OCI-LY1 (cell line): ENCODE measurements at regions not wholly inside any gene's neighbourhood (a gene's known extent, or its start where the extent isn't known, plus 50 kb on each side); places are given as distances from the start of the nearest gene placed in this dataset.

Experiments used
- H2AFZ ChIP-seq: fragments of 200-600 bp; sonication (generic), shearing (Covaris generic); 2 replicates; pipeline ENCODE4 v1.6.0; 2014; ENCODE audit warnings: antibody characterized with exemption, mild to moderate bottlenecking, low read length
- H3F3A ChIP-seq: fragments of 200-600 bp; sonication (generic), shearing (Covaris generic); 2 replicates; pipeline ENCODE4 v1.6.0; 2014; ENCODE audit warnings: mild to moderate bottlenecking, antibody characterized with exemption, low read length, moderate library complexity; ENCODE audit not compliant: insufficient read depth
- H3K27ac ChIP-seq: fragments of 200-600 bp; sonication (generic); 2 replicates; pipeline ENCODE4 v1.5.1; 2014; ENCODE audit warnings: low read length, mixed run types, mild to moderate bottlenecking, low read depth; ENCODE audit not compliant: poor library complexity, severe bottlenecking
- H3K27me3 ChIP-seq: fragments of 200-600 bp; sonication (generic); 2 replicates; pipeline ENCODE4 v1.6.0; 2014; ENCODE audit warnings: antibody characterized with exemption, mild to moderate bottlenecking, low read length, moderate library complexity; ENCODE audit not compliant: insufficient read depth
- H3K36me3 ChIP-seq: fragments of 200-600 bp; sonication (generic); 2 replicates; pipeline ENCODE4 v1.6.1; 2014; ENCODE audit warnings: mild to moderate bottlenecking, antibody characterized with exemption, low read length, moderate library complexity, mixed read lengths; ENCODE audit not compliant: insufficient read depth
- H3K4me1 ChIP-seq: fragments of 200-600 bp; sonication (generic); 2 replicates; pipeline ENCODE4 v1.5.1; 2014; ENCODE audit warnings: mild to moderate bottlenecking, low read length, moderate library complexity; ENCODE audit not compliant: insufficient read depth, severe bottlenecking
- H3K4me2 ChIP-seq: fragments of 200-600 bp; sonication (generic), shearing (Covaris generic); 2 replicates; pipeline ENCODE4 v1.6.1; 2014; ENCODE audit warnings: low read length
- H3K4me3 ChIP-seq: fragments of 200-600 bp; sonication (generic); 2 replicates; pipeline ENCODE4 v1.5.1; 2014; ENCODE audit warnings: low read length, low read depth, mild to moderate bottlenecking, mixed read lengths; ENCODE audit not compliant: poor library complexity, severe bottlenecking
- H3K79me2 ChIP-seq: fragments of 200-600 bp; shearing (Covaris generic); 2 replicates; pipeline ENCODE4 v1.6.1; 2016; ENCODE audit warnings: mixed run types, low read length, mixed read lengths; ENCODE audit not compliant: insufficient read depth
- H3K9ac ChIP-seq: fragments of 200-600 bp; sonication (generic), shearing (Covaris generic); 2 replicates; pipeline ENCODE4 v1.6.1; 2014; ENCODE audit warnings: mild to moderate bottlenecking, low read length, mixed read lengths
- H3K9me2 ChIP-seq: fragments of 200-600 bp; sonication (generic), shearing (Covaris generic); 2 replicates; pipeline ENCODE4 v1.6.1; 2014; ENCODE audit warnings: low read depth, mild to moderate bottlenecking, low read length, mixed read lengths
- H3K9me3 ChIP-seq: fragments of 200-600 bp; shearing (Covaris generic); 2 replicates; pipeline ENCODE4 v1.6.1; 2014; ENCODE audit warnings: low read length, mixed read lengths
- H4K20me1 ChIP-seq: fragments of 200-600 bp; sonication (generic), shearing (Covaris generic); 2 replicates; pipeline ENCODE4 v1.6.0; 2016; ENCODE audit warnings: mild to moderate bottlenecking, low read length; ENCODE audit not compliant: insufficient read depth
- EZH2 ChIP-seq: fragments of 200-600 bp; sonication (generic), shearing (Covaris generic); IDR thresholded peaks from 2 replicates; pipeline ENCODE4 v1.8.0; 2017; ENCODE audit warnings: borderline replicate concordance, mixed run types, mild to moderate bottlenecking, antibody characterized with exemption, low read length, moderate library complexity, mixed read lengths
- TF ChIP-seq, protein P1 (sequence below): fragments of 200-600 bp; sonication (generic), shearing (Covaris generic); IDR thresholded peaks from 2 replicates; pipeline ENCODE4 v1.5.1; 2017; ENCODE audit warnings: mild to moderate bottlenecking, antibody characterized with exemption, low read length, moderate library complexity, mixed read lengths

DNA sequence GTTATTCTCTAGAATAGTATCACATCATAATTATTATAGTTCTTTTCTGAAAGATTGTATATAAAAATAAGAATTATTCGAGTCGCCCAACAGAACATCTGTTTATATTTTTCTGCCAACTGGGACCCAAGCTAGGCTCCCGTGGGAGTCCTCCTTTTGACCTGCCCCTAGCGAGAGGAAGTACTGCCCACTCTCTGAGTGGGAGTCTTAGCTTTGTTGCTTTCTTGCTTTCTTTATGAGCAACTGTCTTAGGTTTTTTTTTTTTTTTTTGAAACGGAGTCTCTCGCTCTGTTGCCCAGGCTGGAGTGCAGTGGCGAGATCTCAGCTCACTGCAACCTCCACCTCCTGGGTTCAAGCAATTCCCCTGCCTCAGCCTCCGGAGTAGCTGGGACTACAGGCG lies 202.0 kb upstream of the ZNF184 start:
- Histone ChIP-seq H3K27ac (no peak overlapping the region), H3K4me3 (no peak overlapping the region), H4K20me1 (no peaks in the 10 kb centered on the region), H3K27me3 (no peaks in the 10 kb centered on the region), H3K79me2 (no peaks in the 10 kb centered on the region), H3K9me3 (no peaks in the 10 kb centered on the region), H2AFZ (no peak overlapping the region), H3K4me1 (peaks cover 10% of the 10 kb centered on the region), H3K9me2 (no peaks in the 10 kb centered on the region), H3K9ac (no peak overlapping the region), H3K36me3 (no peaks in the 10 kb centered on the region), H3F3A (no peaks in the 10 kb centered on the region), H3K4me2 (no peak overlapping the region)
- TF ChIP-seq, protein P1, sequence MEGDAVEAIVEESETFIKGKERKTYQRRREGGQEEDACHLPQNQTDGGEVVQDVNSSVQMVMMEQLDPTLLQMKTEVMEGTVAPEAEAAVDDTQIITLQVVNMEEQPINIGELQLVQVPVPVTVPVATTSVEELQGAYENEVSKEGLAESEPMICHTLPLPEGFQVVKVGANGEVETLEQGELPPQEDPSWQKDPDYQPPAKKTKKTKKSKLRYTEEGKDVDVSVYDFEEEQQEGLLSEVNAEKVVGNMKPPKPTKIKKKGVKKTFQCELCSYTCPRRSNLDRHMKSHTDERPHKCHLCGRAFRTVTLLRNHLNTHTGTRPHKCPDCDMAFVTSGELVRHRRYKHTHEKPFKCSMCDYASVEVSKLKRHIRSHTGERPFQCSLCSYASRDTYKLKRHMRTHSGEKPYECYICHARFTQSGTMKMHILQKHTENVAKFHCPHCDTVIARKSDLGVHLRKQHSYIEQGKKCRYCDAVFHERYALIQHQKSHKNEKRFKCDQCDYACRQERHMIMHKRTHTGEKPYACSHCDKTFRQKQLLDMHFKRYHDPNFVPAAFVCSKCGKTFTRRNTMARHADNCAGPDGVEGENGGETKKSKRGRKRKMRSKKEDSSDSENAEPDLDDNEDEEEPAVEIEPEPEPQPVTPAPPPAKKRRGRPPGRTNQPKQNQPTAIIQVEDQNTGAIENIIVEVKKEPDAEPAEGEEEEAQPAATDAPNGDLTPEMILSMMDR = no peak

DNA sequence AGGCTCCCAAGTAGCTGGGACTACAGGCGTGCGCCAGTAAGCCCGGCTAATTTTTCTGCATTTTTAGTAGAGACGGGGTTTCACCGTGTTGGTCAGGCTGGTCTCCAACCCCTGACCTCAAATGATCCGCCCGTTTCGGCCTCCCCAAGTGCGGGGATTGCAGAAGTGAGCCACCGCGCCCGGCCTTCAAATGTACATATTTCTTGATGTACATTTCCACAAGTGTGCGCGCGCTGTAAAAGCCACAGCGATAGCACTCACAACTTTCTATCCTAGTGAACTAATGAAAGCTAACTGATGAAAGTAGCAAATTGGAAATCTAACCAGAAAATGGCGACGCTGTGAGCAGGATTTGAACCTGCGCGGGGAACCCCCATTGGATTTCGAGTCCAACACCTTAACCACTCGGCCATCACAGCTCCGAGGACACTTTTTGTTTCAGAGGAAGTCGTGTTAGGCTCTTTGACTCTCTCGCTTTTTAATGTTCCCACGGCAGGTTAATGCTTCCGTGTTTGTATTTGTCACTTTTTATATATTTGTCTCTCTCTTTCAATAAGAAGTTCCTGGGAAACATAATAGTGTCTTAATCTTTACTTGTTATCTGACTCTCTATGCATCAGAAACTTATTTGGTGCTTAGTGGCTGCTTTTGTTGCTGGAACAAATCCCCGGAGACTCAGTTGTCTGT lies 199.4 kb upstream of the ZNF184 start:
- Histone ChIP-seq H3K4me1 (peaks cover 36% of the 10 kb centered on the region), H3K9me3 (no peaks in the 10 kb centered on the region), H3K27me3 (no peaks in the 10 kb centered on the region), H3K79me2 (no peaks in the 10 kb centered on the region), H3K9ac (no peak overlapping the region), H3K4me3 (no peak overlapping the region), H3F3A (no peaks in the 10 kb centered on the region), H3K9me2 (no peaks in the 10 kb centered on the region), H3K27ac (no peak overlapping the region), H3K36me3 (no peaks in the 10 kb centered on the region), H3K4me2 (no peak overlapping the region), H4K20me1 (no peaks in the 10 kb centered on the region), H2AFZ (no peak overlapping the region)
- no peak for TF ChIP-seq EZH2
- TF ChIP-seq, protein P1 = no peak

DNA sequence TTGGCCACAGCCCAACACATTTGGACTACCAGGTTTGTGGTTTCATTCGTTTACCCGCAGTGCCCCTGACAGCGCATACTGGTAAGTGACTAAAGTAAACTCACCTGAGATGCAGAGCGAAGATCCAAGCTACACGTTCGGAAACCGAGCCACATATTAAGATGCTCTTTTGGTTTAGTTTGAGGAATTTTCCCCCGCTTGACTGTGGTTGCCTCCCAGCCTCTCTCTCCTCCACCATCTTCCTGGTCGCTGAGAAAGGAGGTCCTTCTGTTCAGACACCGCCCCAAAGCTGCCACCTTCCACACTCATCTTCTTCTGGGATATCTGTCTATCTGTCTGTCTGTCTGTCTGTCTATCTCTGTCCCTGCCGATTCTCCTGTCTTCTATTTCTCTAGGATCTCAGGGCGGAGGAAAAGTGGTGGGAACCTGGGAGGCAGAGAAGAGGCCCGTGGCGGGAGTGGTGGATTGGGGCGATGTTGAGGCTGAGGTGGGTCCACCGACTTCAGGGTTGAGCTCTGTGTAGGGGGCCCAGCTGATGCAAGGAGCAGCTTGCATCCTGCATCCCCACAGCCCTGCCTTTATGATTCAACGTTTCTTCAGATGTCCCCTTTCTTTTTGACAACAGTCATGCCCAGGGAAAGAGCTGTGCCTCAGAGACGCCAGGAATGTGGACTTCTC lies 196.9 kb upstream of the ZNF184 start:
- peaks cover 40% of the 10 kb centered on the region for H3K4me1 ChIP-seq
- H3K9me3 ChIP-seq = no peaks in the 10 kb centered on the region
- no peaks in the 10 kb centered on the region for H3K36me3 ChIP-seq
- H3K9me2 ChIP-seq = no peaks in the 10 kb centered on the region
- H3K27me3 ChIP-seq = no peaks in the 10 kb centered on the region
- no peak overlapping the region; the same call in 1 of the 2 replicates for H3K9ac ChIP-seq
- H3F3A ChIP-seq = no peaks in the 10 kb centered on the region
- TF ChIP-seq EZH2 = no peak
- TF ChIP-seq, protein P1 = no peak
- H3K4me2 ChIP-seq = peak overlapping the region; percentile 82
- H3K27ac ChIP-seq = no peak overlapping the region
- no peaks in the 10 kb centered on the region for H3K79me2 ChIP-seq
- no peaks in the 10 kb centered on the region for H4K20me1 ChIP-seq
- H3K4me3 ChIP-seq = peak overlapping the region; percentile 64
- H2AFZ ChIP-seq = no peak overlapping the region
